Tibial artery (tissue), 4 donors: ENCODE measurements at regions not wholly inside any gene's neighbourhood (a gene's known extent, or its start where the extent isn't known, plus 50 kb on each side); places are given as distances from the start of the nearest gene placed in this dataset.

Source experiments
- DNase-seq, 2 donors: peaks; one replicate each; pipeline ENCODE4 v3.0.0-alpha.2; 2019
- H3K27ac ChIP-seq, 2 donors: fragments of 200-600 bp; sonication (generic) in 1 of 2; 1 replicate in 1 of 2; 2 replicates in 1 of 2; pipeline ENCODE4 v1.5.1; 2018 to 2019; ENCODE audit warnings: mild to moderate bottlenecking in 1 of 2
- H3K27me3 ChIP-seq, 2 donors: fragments of 200-600 bp; sonication (generic) in 1 of 2; one replicate each; pipeline versions ENCODE4 v1.5.1 to v1.6.0; 2016 to 2019
- H3K36me3 ChIP-seq, 3 donors: fragments of 200-600 bp; sonication (generic) in 2 of 3; one replicate each; pipeline ENCODE4 v1.5.1; 2016 to 2019; ENCODE audit warnings: mild to moderate bottlenecking in 2 of 3
- H3K4me1 ChIP-seq, 4 donors: fragments of 200-600 bp; sonication (generic) in 2 of 4; 1 replicate in 3 of 4; 2 replicates in 1 of 4; pipeline ENCODE4 v1.5.1; 2016 to 2019
- H3K4me3 ChIP-seq, 2 donors: fragments of 200-600 bp; sonication (generic) in 1 of 2; 1 replicate in 1 of 2; 2 replicates in 1 of 2; pipeline ENCODE4 v1.5.1; 2018 to 2019; ENCODE audit warnings: mild to moderate bottlenecking in 2 of 2
- H3K9me3 ChIP-seq, 3 donors: fragments of 200-600 bp; sonication (generic) in 1 of 3; one replicate each; pipeline ENCODE4 v1.5.1; 2016 to 2019
- CTCF ChIP-seq, 2 experiments: fragments of 200-600 bp in 1 of 2; fragments of 450-650 bp in 1 of 2; IDR thresholded peaks; one replicate each; pipeline ENCODE4 v1.5.1; 2017 to 2019; ENCODE audit warnings: antibody characterized with exemption in 2 of 2, mild to moderate bottlenecking in 1 of 2, moderate library complexity in 1 of 2
- intact Hi-C: fragments of 100-400 bp; cut with DNase I; formaldehyde crosslinking; loops from one replicate; pipeline ENCODE4 v1.15.0; 2023; ENCODE audit warnings: low total_unique reads

GRCh38 chr12:130247634-130248237 lies 85.5 kb downstream of the FZD10 start:
- no peak for TF ChIP-seq CTCF (IDR thresholded peaks at IDR 0.05)
- intact Hi-C loops = no loop called here
- Histone ChIP-seq H3K27me3 (no peaks in the 10 kb centered on the region), H3K4me1 (no peaks in the 10 kb centered on the region), H3K27ac (no peak overlapping the region), H3K36me3 (no peaks in the 10 kb centered on the region), H3K9me3 (no peaks in the 10 kb centered on the region), H3K4me3 (no peak overlapping the region)
- no peak for DNase-seq

- Histone ChIP-seq H3K36me3 (no peaks in the 10 kb centered on the region), H3K4me1 (no peaks in the 10 kb centered on the region), H3K27me3 (no peaks in the 10 kb centered on the region), H3K27ac (no peak overlapping the region), H3K4me3 (no peak overlapping the region), H3K9me3 (no peaks in the 10 kb centered on the region)
- DNase-seq = no peak
- intact Hi-C loops = no loop called here
- no peak for TF ChIP-seq CTCF (IDR thresholded peaks at IDR 0.05)
Measured at GRCh38 chr12:130249376-130249775, 87.1 kb downstream of the FZD10 start.

- no peaks in the 10 kb centered on the region for H3K4me1 ChIP-seq
- no peaks in the 10 kb centered on the region for H3K36me3 ChIP-seq
- no peak for DNase-seq
- no peak overlapping the region for H3K27ac ChIP-seq
- no peaks in the 10 kb centered on the region for H3K9me3 ChIP-seq
- no peaks in the 10 kb centered on the region for H3K27me3 ChIP-seq
- H3K4me3 ChIP-seq = no peak overlapping the region
- no peak for TF ChIP-seq CTCF (IDR thresholded peaks at IDR 0.05)
- intact Hi-C loops = no loop called here
Measured at GRCh38 chr12:130251236-130251780, 86.4 kb upstream of the PIWIL1 start.

GRCh38 chr12:130253866-130254265 lies 83.8 kb upstream of the PIWIL1 start:
- Histone ChIP-seq H3K27ac (no peak overlapping the region), H3K36me3 (no peaks in the 10 kb centered on the region), H3K9me3 (no peaks in the 10 kb centered on the region), H3K27me3 (no peaks in the 10 kb centered on the region), H3K4me3 (no peak overlapping the region), H3K4me1 (no peaks in the 10 kb centered on the region)
- no peak for TF ChIP-seq CTCF (IDR thresholded peaks at IDR 0.05)
- DNase-seq = no peak
- intact Hi-C loops = no loop called here

GRCh38 chr12:130254461-130255276 lies 83.0 kb upstream of the PIWIL1 start:
- no peak overlapping the region for H3K27ac ChIP-seq
- no peak overlapping the region for H3K4me3 ChIP-seq
- DNase-seq = no peak
- no peaks in the 10 kb centered on the region for H3K36me3 ChIP-seq
- intact Hi-C loops = no loop called here
- H3K4me1 ChIP-seq = no peaks in the 10 kb centered on the region
- TF ChIP-seq CTCF (IDR thresholded peaks at IDR 0.05) = no peak
- H3K9me3 ChIP-seq = no peaks in the 10 kb centered on the region
- no peaks in the 10 kb centered on the region for H3K27me3 ChIP-seq
